Gastrocnemius medialis (tissue), 4 donors: ENCODE measurements at regions not wholly inside any gene's neighbourhood (a gene's known extent, or its start where the extent isn't known, plus 50 kb on each side); places are given as distances from the start of the nearest gene placed in this dataset.

Source experiments
- ATAC-seq, 2 donors: fragments of 150-250 bp; one replicate each; pipeline ENCODE4 v1.9.1; 2016
- DNase-seq, 2 donors: peaks; one replicate each; pipeline ENCODE4 v3.0.0-alpha.2; 2019
- H3K27ac ChIP-seq, 4 donors: fragments of 200-600 bp; sonication (generic); 1 replicate in 1 of 4; 2 replicates in 3 of 4; pipeline ENCODE4 v1.5.1; 2016 to 2018; ENCODE audit warnings: mild to moderate bottlenecking in 2 of 4, moderate library complexity in 1 of 4
- H3K27me3 ChIP-seq, 3 donors: fragments of 200-600 bp; sonication (generic) in 2 of 3; 1 replicate in 1 of 3; 2 replicates in 2 of 3; pipeline versions ENCODE4 v1.5.1 to v1.6.0; 2016 to 2019; ENCODE audit warnings: mild to moderate bottlenecking in 1 of 3, moderate library complexity in 1 of 3
- H3K36me3 ChIP-seq, 2 donors: fragments of 200-600 bp; sonication (generic) in 1 of 2; one replicate each; pipeline ENCODE4 v1.5.1; 2017 to 2018
- H3K4me1 ChIP-seq, 2 donors: fragments of 200-600 bp; sonication (generic) in 1 of 2; one replicate each; pipeline ENCODE4 v1.5.1; 2016 to 2017; ENCODE audit warnings: mild to moderate bottlenecking in 2 of 2
- H3K4me3 ChIP-seq, 4 donors: fragments of 200-600 bp; sonication (generic) in 3 of 4; 1 replicate in 1 of 4; 2 replicates in 3 of 4; pipeline ENCODE4 v1.5.1; 2016 to 2019; ENCODE audit warnings: mild to moderate bottlenecking in 2 of 4
- H3K9me3 ChIP-seq, 3 donors: fragments of 200-600 bp; sonication (generic) in 2 of 3; 1 replicate in 1 of 3; 2 replicates in 2 of 3; pipeline ENCODE4 v1.5.1; 2016 to 2019
- CTCF ChIP-seq, 5 experiments: fragments of 450-650 bp in 3 of 5; fragments of 200-600 bp in 2 of 5; sonication (generic) in 2 of 5; IDR thresholded peaks in 4 of 5; conservative IDR thresholded peaks in 1 of 5; 1 replicate in 4 of 5; 2 replicates in 1 of 5; pipeline ENCODE4 v1.5.1; 2016 to 2019; ENCODE audit warnings: antibody characterized with exemption in 5 of 5, mild to moderate bottlenecking in 3 of 5, moderate library complexity in 3 of 5
- POLR2A ChIP-seq, 2 donors: fragments of 450-650 bp; IDR thresholded peaks; one replicate each; pipeline ENCODE4 v1.6.1; 2017; ENCODE audit warnings: antibody characterized with exemption in 2 of 2, mild to moderate bottlenecking in 2 of 2, moderate library complexity in 2 of 2
- in situ Hi-C, 4 donors: fragments of 200-750 bp; cut with MboI; loops; one replicate each; pipeline versions ENCODE4 v1.15.0 to v1.8.0; 2017; ENCODE audit warnings: low sequenced_read_pairs in 4 of 4
- intact Hi-C: fragments of 100-400 bp; cut with DNase I; formaldehyde crosslinking; loops from one replicate; pipeline ENCODE4 v1.15.1; 2023; ENCODE audit warnings: low total_unique reads

GRCh38 chr13:91086936-91087716 lies 260.4 kb upstream of the MIR17HG start:
- DNase-seq (no peak), ATAC-seq (no peak)
- no peaks in the 10 kb centered on the region for H3K36me3 ChIP-seq
- intact Hi-C loops (no loop called here), in situ Hi-C loops (no loop called here)
- TF ChIP-seq CTCF (IDR thresholded peaks at IDR 0.05 in 4 of 5, conservative IDR thresholded peaks at IDR 0.05 in 1 of 5) (no peak), POLR2A (IDR thresholded peaks at IDR 0.05) (no peak)
- H3K27ac ChIP-seq: no peak overlapping the region
- H3K27me3 ChIP-seq: no peaks in the 10 kb centered on the region
- H3K9me3 ChIP-seq: no peaks in the 10 kb centered on the region
- no peaks in the 10 kb centered on the region for H3K4me1 ChIP-seq
- H3K4me3 ChIP-seq: no peak overlapping the region

GRCh38 chr13:91097269-91097668 lies 250.2 kb upstream of the MIR17HG start:
- no peaks in the 10 kb centered on the region for H3K36me3 ChIP-seq
- H3K9me3 ChIP-seq: no peaks in the 10 kb centered on the region
- intact Hi-C loops: no loop called here
- TF ChIP-seq POLR2A (IDR thresholded peaks at IDR 0.05): no peak
- TF ChIP-seq CTCF (IDR thresholded peaks at IDR 0.05 in 4 of 5, conservative IDR thresholded peaks at IDR 0.05 in 1 of 5): no peak
- H3K4me1 ChIP-seq: no peaks in the 10 kb centered on the region
- in situ Hi-C loops: no loop called here
- H3K27ac ChIP-seq: no peak overlapping the region
- ATAC-seq: no peak
- DNase-seq: no peak
- H3K27me3 ChIP-seq: no peaks in the 10 kb centered on the region
- H3K4me3 ChIP-seq: no peak overlapping the region

- Histone ChIP-seq H3K27ac (no peak overlapping the region), H3K9me3 (no peaks in the 10 kb centered on the region), H3K4me1 (no peaks in the 10 kb centered on the region), H3K4me3 (no peak overlapping the region), H3K27me3 (no peaks in the 10 kb centered on the region), H3K36me3 (no peaks in the 10 kb centered on the region)
- ATAC-seq (no peak), DNase-seq (no peak)
- intact Hi-C loops (no loop called here), in situ Hi-C loops (no loop called here)
- TF ChIP-seq POLR2A (IDR thresholded peaks at IDR 0.05) (no peak), CTCF (IDR thresholded peaks at IDR 0.05 in 4 of 5, conservative IDR thresholded peaks at IDR 0.05 in 1 of 5) (no peak)
Measured at GRCh38 chr13:91099877-91100276, 247.6 kb upstream of the MIR17HG start.

GRCh38 chr13:91100944-91101343 lies 246.5 kb upstream of the MIR17HG start:
- intact Hi-C loops: no loop called here
- no peak for ATAC-seq

More at GRCh38 chr13:91100944-91101343, 246.5 kb upstream of the MIR17HG start:
- H3K9me3 ChIP-seq: no peaks in the 10 kb centered on the region
- H3K27me3 ChIP-seq: no peaks in the 10 kb centered on the region
- no peaks in the 10 kb centered on the region for H3K4me1 ChIP-seq
- TF ChIP-seq CTCF (IDR thresholded peaks at IDR 0.05 in 4 of 5, conservative IDR thresholded peaks at IDR 0.05 in 1 of 5) (no peak), POLR2A (IDR thresholded peaks at IDR 0.05) (no peak)
- no peak overlapping the region for H3K27ac ChIP-seq
- in situ Hi-C loops: no loop called here
- no peak for DNase-seq
- H3K4me3 ChIP-seq: no peak overlapping the region
- no peaks in the 10 kb centered on the region for H3K36me3 ChIP-seq
